NCI-H146 treated with DMSO at 0.1 percent for 48 hours (cell line): ENCODE measurements at regions not wholly inside any gene's neighbourhood (a gene's known extent, or its start where the extent isn't known, plus 50 kb on each side); places are given as distances from the start of the nearest gene placed in this dataset.

ENCODE experiments used
- DNase-seq: peaks from one replicate; lab custom pipeline; 2025; ENCODE audit not compliant: unreplicated experiment; lab: John Stamatoyannopoulos, UW

DNA sequence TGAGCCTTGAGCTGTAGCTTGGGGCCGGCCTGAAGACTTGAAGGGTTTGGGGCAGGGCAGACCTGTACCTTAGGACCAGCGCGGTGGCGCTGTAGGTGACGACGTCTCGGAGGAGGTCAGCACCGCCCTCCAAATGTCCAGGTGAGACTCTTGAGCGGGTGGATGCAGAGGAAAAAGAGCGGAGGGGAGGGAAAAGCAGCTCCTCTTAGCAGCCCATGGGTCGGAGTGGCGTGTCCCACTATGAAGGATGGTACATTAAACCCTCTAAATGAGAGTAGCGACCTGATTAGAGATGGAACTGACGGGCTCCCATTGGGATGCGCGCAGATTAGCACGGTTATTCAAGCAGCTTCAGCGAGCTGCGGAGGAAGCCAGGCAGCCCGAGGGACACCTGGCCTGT, 77.0 kb upstream of the MAP1LC3B2 start:
- no peak for DNase-seq

DNA sequence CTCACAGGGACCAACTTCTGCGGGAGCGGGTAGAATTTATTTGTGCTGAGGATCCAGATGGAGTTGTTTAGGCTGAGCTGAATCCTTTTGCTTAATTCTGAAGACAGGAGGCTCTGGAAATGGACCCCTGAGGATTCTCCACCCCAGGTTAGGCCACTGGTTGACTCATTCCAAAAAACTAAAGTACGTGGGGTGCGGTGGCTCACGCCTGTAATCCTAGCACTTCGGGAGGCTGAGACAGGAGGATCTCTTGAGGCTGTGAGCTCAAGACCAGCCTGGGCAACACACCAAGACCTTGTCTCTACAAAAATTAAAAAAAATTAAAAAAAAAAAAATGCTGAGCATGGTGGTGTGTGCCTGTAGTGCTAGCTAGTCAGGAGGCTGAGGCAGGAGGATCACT, 76.3 kb upstream of the MAP1LC3B2 start:
- DNase-seq: no peak

DNA sequence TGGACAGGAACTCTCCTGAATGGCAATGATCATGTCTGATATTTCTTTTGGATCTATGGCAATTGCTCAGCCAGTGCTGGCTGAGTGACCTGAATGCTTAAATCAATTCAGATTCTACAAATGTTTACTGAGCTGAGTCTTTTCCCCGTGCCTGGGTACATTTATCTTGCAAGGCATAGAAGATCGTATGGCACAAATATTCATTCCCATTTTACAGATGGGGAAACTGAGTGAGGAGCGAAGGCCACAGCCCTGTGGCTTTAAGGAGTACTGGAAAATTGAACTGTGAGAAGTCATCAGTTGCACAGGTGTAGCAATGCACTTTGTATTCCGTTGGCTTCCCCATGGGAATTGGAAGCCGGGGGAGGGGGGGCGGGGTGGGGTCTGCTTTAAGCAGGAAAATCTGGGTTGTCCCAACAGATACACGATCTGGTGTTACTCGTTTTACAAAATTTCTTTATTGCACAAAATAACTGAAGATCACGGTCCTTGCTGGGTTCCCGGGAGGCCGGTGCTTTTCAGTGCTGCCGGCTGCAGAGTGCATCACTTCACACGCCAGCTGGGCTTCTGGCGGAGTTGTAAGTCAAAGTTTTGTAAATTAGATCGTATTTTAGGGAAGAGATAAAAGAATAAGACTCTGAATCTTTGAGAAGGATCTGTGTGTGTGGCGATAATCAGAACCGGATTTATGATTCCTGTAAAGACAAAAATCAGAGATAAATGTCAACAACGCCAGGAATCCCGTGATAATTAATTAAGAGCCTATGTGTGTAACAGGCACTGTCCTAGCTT, 75.0 kb upstream of the MAP1LC3B2 start:
- DNase-seq: no peak

DNA sequence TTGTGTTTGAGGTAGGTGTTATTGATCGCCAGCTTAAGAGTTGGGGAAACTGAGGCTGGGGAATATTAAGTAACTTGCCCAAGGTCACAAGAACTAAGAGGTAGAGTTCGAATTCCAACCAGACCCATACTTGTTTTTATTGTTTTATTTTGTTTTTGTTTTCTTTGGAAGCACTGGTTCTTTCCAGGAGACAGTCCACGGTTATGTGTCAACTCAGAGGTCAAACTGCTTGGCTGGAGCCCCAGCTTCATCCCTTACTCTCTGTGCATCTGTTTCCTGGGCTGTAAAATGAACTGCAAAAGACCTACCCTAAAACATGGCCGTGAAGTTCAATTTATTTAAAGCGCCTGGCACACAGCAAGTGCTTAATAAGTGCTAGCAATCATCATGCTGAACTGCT, 74.4 kb upstream of the MAP1LC3B2 start:
- DNase-seq: no peak

DNA sequence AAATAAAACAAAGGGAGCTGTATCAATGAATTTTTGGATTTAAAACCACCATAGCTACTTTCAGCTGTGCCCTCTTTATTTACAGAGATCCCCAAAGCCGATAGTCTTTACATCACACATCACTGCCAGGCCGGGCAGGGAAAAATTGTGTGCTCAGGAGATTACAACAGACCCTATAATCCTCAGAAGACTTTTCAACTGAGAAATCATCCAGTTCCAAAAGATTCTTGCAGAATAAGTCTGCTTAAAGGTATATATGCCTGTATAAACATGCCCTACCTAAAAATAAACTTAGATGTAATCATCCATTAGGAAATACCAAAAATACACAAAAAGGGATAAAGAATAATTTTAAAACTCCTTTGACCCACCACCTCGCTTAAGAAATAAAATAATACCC, 70.1 kb upstream of the MAP1LC3B2 start:
- DNase-seq: no peak

DNA sequence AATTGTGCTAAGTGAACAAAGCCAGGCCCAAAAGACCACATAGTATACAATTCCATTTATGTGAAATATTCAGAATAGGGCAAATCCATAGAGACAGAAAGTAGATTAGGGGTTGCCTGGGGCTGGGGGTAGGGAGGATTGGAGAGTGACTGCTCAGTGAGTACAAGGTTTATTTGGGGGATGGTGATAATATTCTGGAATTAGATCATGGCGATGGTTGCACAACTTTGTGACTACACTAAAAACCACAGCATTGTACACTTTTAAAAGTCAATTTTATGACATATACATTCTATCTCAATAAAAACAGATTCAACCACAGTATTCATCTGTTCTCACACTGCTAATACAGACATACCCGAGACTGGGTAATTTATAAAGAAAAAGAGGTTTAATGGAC, 68.7 kb upstream of the MAP1LC3B2 start:
- DNase-seq: no peak

DNA sequence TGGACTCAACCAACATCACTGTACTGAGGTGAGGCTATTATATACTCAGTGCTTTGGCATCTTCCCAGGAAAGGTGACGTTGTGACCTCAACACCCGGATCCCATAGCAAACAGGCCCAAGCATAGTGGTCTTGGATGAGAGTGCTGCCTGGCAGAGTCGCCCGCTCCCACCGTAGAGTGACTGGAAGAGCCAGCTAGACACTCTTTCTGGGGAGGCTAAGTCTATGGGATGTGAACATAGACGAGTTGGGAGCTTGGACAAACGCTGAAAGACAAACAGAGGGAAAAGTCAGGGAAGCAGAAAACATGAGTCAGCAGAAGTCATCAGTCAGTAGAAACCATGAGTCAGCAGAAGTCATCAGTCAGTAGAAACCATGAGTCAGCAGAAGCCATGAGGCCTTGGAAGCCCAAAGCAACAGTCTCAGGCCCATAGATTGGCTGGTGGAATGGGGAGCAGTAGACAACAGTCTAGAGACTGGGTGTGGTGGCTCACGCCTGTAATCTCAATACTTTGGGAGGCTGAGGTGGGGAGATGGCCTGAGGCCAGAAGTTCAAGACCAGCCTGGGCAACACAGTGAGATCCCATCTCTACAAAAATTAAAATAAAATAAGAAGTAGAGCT, 66.4 kb upstream of the MAP1LC3B2 start:
- DNase-seq: no peak

DNA sequence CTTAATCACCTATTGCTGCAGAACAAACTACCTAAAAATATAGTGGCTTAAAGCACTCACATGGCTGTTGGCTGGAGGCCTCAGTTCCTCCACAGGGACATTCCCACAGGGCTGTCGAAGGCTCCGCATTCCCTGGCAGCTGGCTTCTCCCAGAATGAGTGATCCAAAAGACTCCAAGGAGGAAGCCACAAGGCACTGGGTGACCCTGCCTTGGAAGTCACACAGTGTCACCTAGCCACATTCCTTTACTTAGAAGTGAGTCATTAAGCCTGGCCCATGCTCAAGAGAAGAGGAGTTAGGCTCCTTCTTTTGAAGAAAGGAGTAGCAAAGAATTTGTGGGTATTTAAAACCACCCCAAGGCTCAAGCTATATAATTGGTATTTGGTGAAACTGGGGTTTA, 63.9 kb upstream of the MAP1LC3B2 start:
- DNase-seq: no peak

DNA sequence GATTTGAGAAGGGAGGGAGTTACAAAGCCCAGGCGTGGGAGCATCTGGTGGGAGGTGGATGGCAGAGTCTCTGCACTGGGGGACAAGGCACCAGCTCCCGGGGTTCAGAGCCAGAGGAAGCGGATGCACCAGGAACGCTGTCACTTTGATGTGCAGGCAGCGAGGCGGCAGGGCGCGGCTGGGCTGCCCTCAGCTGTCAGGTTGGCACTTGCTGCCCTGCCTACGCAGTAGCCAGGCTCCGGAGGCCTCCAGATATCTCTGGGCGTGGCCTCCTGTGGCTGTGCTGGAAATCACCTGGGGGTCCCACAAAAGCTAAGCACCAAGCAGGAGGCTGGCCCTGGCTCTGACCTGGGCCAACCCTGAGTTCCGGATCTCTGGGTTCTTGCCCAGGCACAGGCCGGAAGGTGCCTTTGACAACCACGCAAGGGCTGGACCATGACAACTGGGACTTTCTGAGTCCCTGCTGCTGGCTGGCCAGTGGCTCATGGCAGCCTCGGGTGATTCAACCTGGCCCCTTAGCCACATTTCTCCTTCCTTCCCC, 62.1 kb upstream of the MAP1LC3B2 start:
- no peak for DNase-seq

DNA sequence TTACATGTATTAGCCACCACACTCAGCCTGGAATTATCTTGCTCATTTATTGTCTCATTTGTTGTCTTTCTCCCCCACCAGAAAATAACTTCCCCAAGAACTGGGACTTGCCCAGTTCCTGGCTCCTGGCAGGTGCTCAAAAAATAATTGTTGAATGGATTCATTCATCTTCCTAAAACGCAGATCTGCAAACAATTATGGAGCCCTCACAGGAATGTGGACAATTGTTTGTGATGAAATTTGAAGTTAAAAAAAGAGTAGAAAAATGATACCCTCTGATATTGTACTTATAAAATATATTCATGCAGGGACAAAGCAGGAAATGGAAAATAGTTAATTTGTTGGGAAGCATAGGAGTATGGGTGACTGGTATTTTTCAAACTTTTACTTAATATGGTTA, 60.7 kb upstream of the MAP1LC3B2 start:
- DNase-seq: no peak

DNA sequence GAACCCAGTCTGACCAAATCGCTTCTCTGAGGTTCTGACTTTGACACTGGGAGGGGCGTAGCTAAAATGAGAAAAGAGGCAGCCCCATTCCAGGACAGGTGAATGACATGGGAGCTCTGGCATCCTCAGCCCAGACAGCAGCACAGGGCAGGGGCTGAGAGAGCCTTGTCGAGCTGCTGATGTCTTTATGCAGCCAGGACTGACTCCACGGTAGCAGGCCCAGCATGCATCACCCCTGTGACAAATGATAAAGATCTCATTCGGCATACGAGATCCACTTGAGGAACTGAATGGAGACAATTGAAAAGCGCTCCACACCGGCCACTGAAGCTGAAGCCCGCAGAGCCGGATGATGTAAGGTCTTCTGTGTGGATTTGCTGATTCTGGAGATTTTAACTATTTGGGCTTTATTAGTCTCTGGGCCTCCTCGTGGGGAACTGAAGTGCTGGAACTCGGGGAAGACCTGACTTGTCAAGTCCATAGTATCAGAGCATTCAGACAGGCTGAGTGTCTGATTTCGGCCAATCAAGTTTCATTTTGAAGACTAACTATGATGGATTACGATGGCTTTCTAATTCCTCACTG, 56.9 kb upstream of the MAP1LC3B2 start:
- no peak for DNase-seq

DNA sequence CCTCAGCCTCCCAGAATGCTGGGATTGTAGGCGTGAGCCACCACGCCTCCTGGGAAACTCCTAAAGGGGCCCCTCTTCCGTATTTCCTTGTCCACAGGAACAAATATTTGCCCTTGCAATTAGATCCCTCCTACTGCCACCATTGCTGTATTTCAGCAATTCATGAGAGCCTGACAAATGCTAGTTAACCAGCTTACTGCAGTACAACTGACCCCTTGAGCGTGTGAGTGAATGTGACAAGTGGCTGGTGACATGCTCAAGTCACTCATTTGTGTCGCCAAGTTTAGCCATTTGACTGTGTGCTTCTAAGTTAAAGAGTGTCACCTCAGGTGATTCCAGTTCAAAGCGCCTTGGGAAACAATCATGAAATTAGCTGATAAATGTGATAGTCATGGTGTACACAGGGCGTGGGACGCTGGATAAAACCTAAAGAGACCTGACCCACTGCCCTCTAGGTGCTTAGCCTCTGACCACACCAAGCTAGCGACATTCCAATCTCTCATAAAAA, 56.1 kb upstream of the MAP1LC3B2 start:
- no peak for DNase-seq

DNA sequence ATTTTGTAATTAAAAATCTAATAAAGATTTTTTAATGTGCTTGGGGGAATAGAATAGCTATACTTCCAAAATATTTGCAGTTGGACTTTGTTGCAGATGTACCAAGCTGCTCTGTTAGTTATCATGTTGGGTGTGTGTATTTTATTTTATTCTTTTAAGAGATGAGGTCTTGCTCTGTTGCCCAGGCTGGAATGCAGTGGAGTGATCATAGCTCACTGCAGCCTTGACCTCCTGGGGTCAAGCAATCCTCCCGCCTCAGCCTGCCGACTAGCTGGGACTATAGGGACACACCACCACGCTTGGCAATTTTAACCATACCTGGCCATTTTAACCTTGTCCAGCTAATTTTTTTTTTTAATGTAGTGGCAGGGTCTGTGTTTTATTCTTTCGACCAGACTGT, 54.7 kb upstream of the MAP1LC3B2 start:
- DNase-seq: no peak

DNA sequence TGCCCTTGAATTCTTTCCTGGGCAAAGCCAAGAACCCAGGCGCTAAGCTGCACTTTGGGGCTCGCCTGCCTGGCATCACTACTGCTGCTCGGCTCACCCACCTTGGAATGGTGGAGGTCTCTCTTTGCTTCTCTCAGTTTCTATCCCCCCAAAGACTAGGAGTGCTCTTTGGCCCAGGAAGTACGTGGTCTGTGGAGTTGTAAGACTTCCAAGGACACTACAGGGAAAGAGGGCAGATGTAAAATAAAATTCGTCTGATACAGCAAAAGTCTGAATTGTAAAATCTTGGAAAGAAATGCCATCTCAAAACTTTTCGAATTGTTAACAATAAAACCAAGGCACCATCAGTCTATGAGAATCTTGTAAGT, 52.5 kb upstream of the MAP1LC3B2 start:
- DNase-seq: no peak

DNA sequence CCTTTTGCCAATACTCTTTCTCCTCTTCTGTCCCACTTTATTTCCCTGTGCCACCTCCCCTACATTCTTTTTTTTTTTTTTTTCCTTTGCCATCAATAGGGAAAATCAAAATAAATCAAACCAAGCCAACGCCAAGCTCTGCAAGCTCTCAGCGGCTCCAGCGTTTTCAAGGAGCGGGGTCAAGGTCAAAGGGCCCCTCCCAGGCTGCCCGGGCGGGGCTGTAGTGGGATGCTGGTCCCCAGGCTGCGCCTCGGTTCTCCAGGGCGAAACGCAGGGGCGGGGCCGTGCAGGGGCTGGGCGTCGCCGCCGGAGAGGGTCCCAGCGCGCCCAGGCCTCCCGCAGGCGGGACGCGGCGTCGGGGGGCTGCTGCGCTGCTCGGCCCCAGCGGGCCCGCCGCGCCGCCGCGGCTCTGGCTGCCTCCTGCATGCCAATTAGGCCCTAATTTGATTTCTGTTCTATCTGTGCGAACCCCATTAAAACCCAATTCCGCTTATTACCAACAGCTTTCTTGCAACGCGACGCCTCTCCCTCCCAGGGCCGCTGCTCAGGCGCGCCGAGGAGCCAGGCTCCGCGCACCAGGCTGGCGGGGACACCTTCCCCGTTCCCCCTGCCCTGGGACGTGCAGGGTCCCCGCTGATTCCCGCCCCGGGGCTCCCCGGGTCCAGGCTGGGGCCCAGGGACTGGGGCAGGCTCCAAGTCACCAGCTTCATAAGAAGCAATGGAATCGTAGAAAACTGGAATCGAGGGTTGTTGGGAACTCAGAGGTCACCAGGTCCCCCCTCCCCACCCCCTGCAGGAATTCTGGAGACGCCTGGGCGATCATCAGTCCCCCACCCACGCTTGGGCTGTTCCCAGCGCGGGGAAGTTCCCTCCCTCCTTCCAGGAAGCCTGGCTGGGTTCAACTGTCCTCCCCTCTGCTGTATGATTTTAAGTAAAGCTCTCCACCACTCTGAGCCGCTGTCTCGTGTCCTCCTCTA, 50.7 kb upstream of the MAP1LC3B2 start:
- DNase-seq: no peak
